Fibroblast of mammary gland (primary cell): ENCODE measurements at regions not wholly inside any gene's neighbourhood (a gene's known extent, or its start where the extent isn't known, plus 50 kb on each side); places are given as distances from the start of the nearest gene placed in this dataset.
A peak's percentile ranks its signal among the peaks of the same experiment; 100 is the strongest.

Experiments used
- DNase-seq: peaks from one replicate; pipeline ENCODE4 v3.0.0-alpha.2; 2010; ENCODE audit warnings: low read depth
- H3K4me3 ChIP-seq: 2 replicates; pipeline ENCODE4 v1.5.1; 2011; ENCODE audit warnings: low read depth, mild to moderate bottlenecking, low read length, moderate library complexity; ENCODE audit not compliant: control insufficient read depth
- TF ChIP-seq, protein P1 (sequence below): conservative IDR thresholded peaks from 2 replicates; pipeline ENCODE4 v1.5.1; 2011; ENCODE audit warnings: low read depth, low read length, inconsistent platforms; ENCODE audit not compliant: control insufficient read depth, insufficient read depth

DNA sequence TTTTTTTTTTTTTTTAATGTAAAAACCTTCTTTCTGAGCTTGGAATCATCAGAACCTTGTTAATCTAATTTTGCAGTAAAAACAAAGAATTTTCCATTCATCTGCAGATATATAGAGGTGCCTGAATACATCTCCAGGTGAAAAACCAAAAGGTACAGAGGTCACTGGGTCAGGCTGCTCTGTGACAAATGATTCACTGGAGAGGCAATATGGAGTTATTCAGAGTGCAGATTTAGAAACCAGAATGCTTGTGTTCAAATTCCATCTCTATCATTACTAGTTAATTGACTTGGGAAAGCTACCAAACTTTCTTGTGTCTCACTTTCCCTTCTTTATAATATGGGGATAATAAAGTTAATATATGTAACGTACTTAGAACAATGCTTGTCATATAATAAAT lies 51.5 kb upstream of the C1orf53 start:
- H3K4me3 ChIP-seq: no peak overlapping the region
- TF ChIP-seq, protein P1, sequence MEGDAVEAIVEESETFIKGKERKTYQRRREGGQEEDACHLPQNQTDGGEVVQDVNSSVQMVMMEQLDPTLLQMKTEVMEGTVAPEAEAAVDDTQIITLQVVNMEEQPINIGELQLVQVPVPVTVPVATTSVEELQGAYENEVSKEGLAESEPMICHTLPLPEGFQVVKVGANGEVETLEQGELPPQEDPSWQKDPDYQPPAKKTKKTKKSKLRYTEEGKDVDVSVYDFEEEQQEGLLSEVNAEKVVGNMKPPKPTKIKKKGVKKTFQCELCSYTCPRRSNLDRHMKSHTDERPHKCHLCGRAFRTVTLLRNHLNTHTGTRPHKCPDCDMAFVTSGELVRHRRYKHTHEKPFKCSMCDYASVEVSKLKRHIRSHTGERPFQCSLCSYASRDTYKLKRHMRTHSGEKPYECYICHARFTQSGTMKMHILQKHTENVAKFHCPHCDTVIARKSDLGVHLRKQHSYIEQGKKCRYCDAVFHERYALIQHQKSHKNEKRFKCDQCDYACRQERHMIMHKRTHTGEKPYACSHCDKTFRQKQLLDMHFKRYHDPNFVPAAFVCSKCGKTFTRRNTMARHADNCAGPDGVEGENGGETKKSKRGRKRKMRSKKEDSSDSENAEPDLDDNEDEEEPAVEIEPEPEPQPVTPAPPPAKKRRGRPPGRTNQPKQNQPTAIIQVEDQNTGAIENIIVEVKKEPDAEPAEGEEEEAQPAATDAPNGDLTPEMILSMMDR: no peak
- DNase-seq: no peak

GRCh38 chr1:197850042-197850441 lies 52.4 kb upstream of the C1orf53 start:
- no peak overlapping the region for H3K4me3 ChIP-seq
- TF ChIP-seq, protein P1: no peak
- DNase-seq: no peak

GRCh38 chr1:197848350-197848749 lies 54.1 kb upstream of the C1orf53 start:
- no peak overlapping the region for H3K4me3 ChIP-seq
- TF ChIP-seq, protein P1: no peak
- DNase-seq: no peak

GRCh38 chr1:197845886-197846285 lies 56.5 kb upstream of the C1orf53 start:
- TF ChIP-seq, protein P1: no peak
- no peak overlapping the region for H3K4me3 ChIP-seq
- DNase-seq: no peak

DNA sequence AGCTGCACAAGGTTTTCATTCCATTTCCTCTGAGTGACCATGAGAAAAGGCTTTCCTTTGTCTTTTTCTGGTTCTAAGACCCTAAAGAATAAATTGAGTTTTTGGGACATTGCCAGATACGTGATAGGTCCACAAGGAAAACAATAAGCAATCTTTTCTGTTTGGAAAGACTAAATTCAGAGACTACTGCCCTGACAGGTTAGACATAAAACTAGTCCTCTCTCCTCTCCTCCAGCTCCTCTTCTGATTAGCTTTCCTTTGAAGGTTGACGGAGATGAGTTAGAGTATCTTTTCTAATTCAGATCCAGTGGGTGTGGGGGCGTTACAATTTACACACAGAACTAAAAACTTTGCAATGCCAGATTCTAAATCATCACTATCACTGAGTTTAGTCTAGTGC lies 57.8 kb upstream of the C1orf53 start:
- TF ChIP-seq, protein P1: no peak
- H3K4me3 ChIP-seq: no peak overlapping the region
- DNase-seq: no peak

DNA sequence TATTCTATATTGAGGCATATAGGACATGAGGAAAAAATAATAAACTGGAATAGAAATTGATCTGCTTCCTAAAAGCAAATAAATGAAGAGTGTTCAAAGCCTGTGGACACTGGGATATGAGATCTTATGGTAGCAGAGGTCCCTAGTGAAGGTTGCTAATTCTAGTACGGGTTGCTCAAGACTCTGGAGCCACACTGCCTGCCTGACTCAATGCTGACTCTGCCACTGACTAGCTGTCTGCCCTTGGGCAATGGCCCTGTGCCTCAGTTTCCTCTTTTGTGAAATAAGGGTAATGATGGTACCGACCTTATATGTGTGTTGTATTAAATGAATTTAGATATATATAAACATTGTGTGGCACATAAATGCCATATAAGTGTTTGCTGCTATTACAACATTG lies 59.0 kb upstream of the C1orf53 start:
- no peak overlapping the region for H3K4me3 ChIP-seq
- TF ChIP-seq, protein P1: no peak
- DNase-seq: peak; percentile 14

DNA sequence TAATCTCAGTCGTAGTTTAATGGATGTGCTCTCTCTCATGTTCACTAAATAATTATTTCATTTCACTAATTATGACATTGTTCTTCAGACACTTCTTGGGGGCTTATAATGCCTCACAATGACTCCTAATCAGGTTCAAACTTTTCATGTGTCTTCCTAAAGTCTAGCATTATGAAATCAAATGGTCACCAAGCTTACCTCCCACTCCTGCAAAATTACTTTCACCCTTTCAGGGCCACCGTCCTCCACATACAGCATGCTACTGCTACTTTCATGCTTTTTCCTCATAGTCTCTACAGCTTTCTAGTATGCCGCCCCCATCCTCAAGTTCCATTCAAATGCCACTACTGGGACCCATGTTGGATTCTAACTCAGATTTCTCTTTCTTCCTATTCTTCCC lies 59.8 kb upstream of the C1orf53 start:
- TF ChIP-seq, protein P1: no peak
- no peak for DNase-seq

More for the DNA sequence above, 59.8 kb upstream of the C1orf53 start:
- H3K4me3 ChIP-seq: no peak overlapping the region
